H9 (cell line): ENCODE measurements at regions not wholly inside any gene's neighbourhood (a gene's known extent, or its start where the extent isn't known, plus 50 kb on each side); places are given as distances from the start of the nearest gene placed in this dataset.

ENCODE experiments used
- DNase-seq: peaks from one replicate; pipeline ENCODE4 v3.0.0-alpha.2; 2017
- H2AFZ ChIP-seq: one replicate; pipeline ENCODE4 v1.6.1; 2013; ENCODE audit warnings: mild to moderate bottlenecking, low read length, control low read depth, moderate library complexity
- H2AK5ac ChIP-seq: 2 replicates; pipeline ENCODE4 v1.6.1; 2013; ENCODE audit warnings: low read length, control low read depth, mixed read lengths; ENCODE audit not compliant: insufficient read length
- H2BK120ac ChIP-seq: one replicate; pipeline ENCODE4 v1.6.1; 2013; ENCODE audit warnings: low read depth, mild to moderate bottlenecking, low read length, control low read depth, inconsistent platforms; ENCODE audit not compliant: poor library complexity, severe bottlenecking
- H2BK12ac ChIP-seq: 2 replicates; pipeline ENCODE4 v1.6.1; 2013; ENCODE audit warnings: low read length, control low read depth, mixed read lengths, low read depth; ENCODE audit not compliant: insufficient read length
- H2BK15ac ChIP-seq: 2 replicates; pipeline ENCODE4 v1.6.1; 2013; ENCODE audit warnings: low read depth, low read length, control low read depth
- H2BK20ac ChIP-seq: one replicate; pipeline ENCODE4 v1.6.1; 2013; ENCODE audit warnings: low read depth, mild to moderate bottlenecking, low read length, control low read depth, inconsistent platforms; ENCODE audit not compliant: poor library complexity, severe bottlenecking
- H2BK5ac ChIP-seq: 2 replicates; pipeline ENCODE4 v1.6.1; 2013; ENCODE audit warnings: low read length, control low read depth, mixed read lengths; ENCODE audit not compliant: insufficient read length
- H3K14ac ChIP-seq: 2 replicates; pipeline ENCODE4 v1.6.1; 2013; ENCODE audit warnings: low read length, control low read depth; ENCODE audit not compliant: insufficient read depth
- H3K18ac ChIP-seq: 2 replicates; pipeline ENCODE4 v1.6.1; 2013; ENCODE audit warnings: low read depth, mild to moderate bottlenecking, mixed read lengths, low read length, control low read depth; ENCODE audit not compliant: insufficient read length
- H3K23ac ChIP-seq: 2 replicates; pipeline ENCODE4 v1.6.1; 2013; ENCODE audit warnings: low read length, control low read depth, mixed read lengths, low read depth; ENCODE audit not compliant: insufficient read length
- H3K23me2 ChIP-seq: 2 replicates; pipeline ENCODE4 v1.6.1; 2013; ENCODE audit warnings: low read depth, mild to moderate bottlenecking, mixed read lengths, low read length, control low read depth; ENCODE audit not compliant: insufficient read length, poor library complexity, severe bottlenecking
- H3K27ac ChIP-seq: 2 replicates; pipeline ENCODE4 v1.5.1; 2013; ENCODE audit warnings: low read length, control low read depth, mixed read lengths, low read depth; ENCODE audit not compliant: insufficient read length
- H3K27me3 ChIP-seq: 2 replicates; pipeline ENCODE4 v1.6.1; 2013; ENCODE audit warnings: low read length, control low read depth, inconsistent platforms; ENCODE audit not compliant: insufficient read depth
- H3K4ac ChIP-seq: 2 replicates; pipeline ENCODE4 v1.6.1; 2013; ENCODE audit warnings: low read depth, mild to moderate bottlenecking, control low read depth, inconsistent platforms, low read length, moderate library complexity
- H3K4me1 ChIP-seq: 2 replicates; pipeline ENCODE4 v1.6.1; 2013; ENCODE audit warnings: low read length, control low read depth, inconsistent platforms; ENCODE audit not compliant: insufficient read depth
- H3K4me2 ChIP-seq: 2 replicates; pipeline ENCODE4 v1.6.1; 2013; ENCODE audit warnings: low read length, control low read depth, mixed read lengths; ENCODE audit not compliant: insufficient read length, insufficient read depth
- H3K56ac ChIP-seq: 2 replicates; pipeline ENCODE4 v1.6.1; 2013; ENCODE audit warnings: low read depth, mild to moderate bottlenecking, mixed read lengths, low read length, control low read depth; ENCODE audit not compliant: insufficient read length
- H3K79me1 ChIP-seq: 2 replicates; pipeline ENCODE4 v1.6.1; 2013; ENCODE audit warnings: low read depth, mild to moderate bottlenecking, moderate library complexity, low read length, control low read depth, inconsistent platforms; ENCODE audit not compliant: insufficient read depth, poor library complexity, severe bottlenecking
- H3K79me2 ChIP-seq: 2 replicates; pipeline ENCODE4 v1.6.1; 2013; ENCODE audit warnings: low read length, control low read depth, inconsistent platforms; ENCODE audit not compliant: insufficient read depth
- H3K9ac ChIP-seq: 2 replicates; pipeline ENCODE4 v1.6.1; 2013; ENCODE audit warnings: low read length, control low read depth, mixed read lengths; ENCODE audit not compliant: insufficient read length; ENCODE audit errors: extremely low read depth
- H3K9me3 ChIP-seq: one replicate; pipeline ENCODE4 v1.6.1; 2013; ENCODE audit warnings: low read depth, low read length, inconsistent platforms; ENCODE audit not compliant: control insufficient read depth
- H3T11ph ChIP-seq: one replicate; pipeline ENCODE4 v1.6.1; 2013; ENCODE audit warnings: mild to moderate bottlenecking, low read length, control low read depth, inconsistent platforms
- H4K20me1 ChIP-seq: one replicate; pipeline ENCODE4 v1.6.1; 2013; ENCODE audit not compliant: control insufficient read depth, insufficient read length, insufficient read depth
- H4K5ac ChIP-seq: 2 replicates; pipeline ENCODE4 v1.6.1; 2013; ENCODE audit warnings: low read depth, mild to moderate bottlenecking, mixed read lengths, low read length, control low read depth; ENCODE audit not compliant: insufficient read length
- H4K8ac ChIP-seq: replicated peaks from 2 replicates; pipeline ENCODE4 v1.6.1; 2013; ENCODE audit warnings: low read length, control low read depth, mixed read lengths, low read depth; ENCODE audit not compliant: insufficient read length
- H4K91ac ChIP-seq: 2 replicates; pipeline ENCODE4 v1.6.1; 2013; ENCODE audit warnings: low read depth, mild to moderate bottlenecking, moderate library complexity, mixed read lengths, low read length, control low read depth; ENCODE audit not compliant: insufficient read length
- H3K27ac Mint-ChIP-seq, 3 experiments: 2 replicates in 2 of 3; 3 replicates in 1 of 3; pipeline ENCODE4 v1.8.0; 2020 to 2021; ENCODE audit warnings: mixed read lengths in 3 of 3, mild to moderate bottlenecking in 1 of 3, moderate library complexity in 1 of 3
- H3K27me3 Mint-ChIP-seq: 2 replicates; pipeline ENCODE4 v1.8.0; 2021; ENCODE audit warnings: low read depth, mild to moderate bottlenecking, moderate library complexity, mixed read lengths
- H3K36me3 Mint-ChIP-seq, 3 experiments: 2 replicates in 2 of 3; 3 replicates in 1 of 3; pipeline ENCODE4 v1.8.0; 2020 to 2021; ENCODE audit warnings: low read depth in 3 of 3, mixed read lengths in 3 of 3; ENCODE audit not compliant: insufficient read depth in 1 of 3
- H3K4me1 Mint-ChIP-seq, 2 experiments: 2 replicates each; pipeline ENCODE4 v1.8.0; 2020; ENCODE audit warnings: mixed read lengths in 2 of 2
- H3K4me3 Mint-ChIP-seq, 2 experiments: 2 replicates in 1 of 2; 3 replicates in 1 of 2; pipeline ENCODE4 v1.8.0; 2020 to 2021; ENCODE audit warnings: mild to moderate bottlenecking in 2 of 2, mixed read lengths in 2 of 2, moderate library complexity in 1 of 2
- H3K9me3 Mint-ChIP-seq, 2 experiments: 2 replicates in 1 of 2; 3 replicates in 1 of 2; pipeline ENCODE4 v1.8.0; 2020; ENCODE audit warnings: mild to moderate bottlenecking in 2 of 2, mixed read lengths in 2 of 2, moderate library complexity in 1 of 2
- WGBS: extraction: QIAGEN DNeasy Blood & Tissue Kit; methylation state at CpG from one replicate; pipeline ENCODE4 v1.1.7; 2013; ENCODE audit warnings: missing lambda C conversion rate, low lambda C conversion rate, mixed read lengths; ENCODE audit not compliant: insufficient read length; ENCODE audit errors: extremely low coverage; 5-methylcytosine and 5-hydroxymethylcytosine counted together
- TF ChIP-seq, protein P1 (sequence below): fragments of 200-600 bp; sonication (generic); conservative IDR thresholded peaks from 3 replicates; pipeline ENCODE4 v1.8.0; 2021; ENCODE audit warnings: antibody characterized with exemption, mild to moderate bottlenecking

DNA sequence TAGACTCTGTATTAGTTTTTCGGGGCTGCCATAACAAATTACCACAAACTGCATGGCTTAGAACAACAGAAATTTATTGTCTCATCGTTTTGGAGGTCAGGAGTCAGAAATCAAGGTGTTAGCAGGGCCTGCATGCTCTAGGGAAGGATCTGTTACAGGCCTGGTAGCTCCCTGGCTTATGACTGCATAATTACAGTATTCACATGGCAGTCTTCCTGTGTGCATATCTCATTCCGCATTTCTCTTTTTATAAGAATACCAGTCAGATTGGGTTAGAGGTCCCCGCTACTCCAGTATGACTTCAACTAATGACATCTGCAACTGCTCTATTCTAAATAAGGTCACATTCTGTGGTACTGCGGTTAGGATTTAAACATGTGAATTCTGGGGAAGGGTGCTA is 59.3 kb upstream of the SLC2A12 start:
- no peaks in the 10 kb centered on the region for H3K4me1 Mint-ChIP-seq
- H2AFZ ChIP-seq = no peak overlapping the region
- H3K4me2 ChIP-seq = no peak overlapping the region
- H3K4ac ChIP-seq = no peak overlapping the region
- no peak overlapping the region for H3T11ph ChIP-seq
- no peaks in the 10 kb centered on the region for H3K36me3 Mint-ChIP-seq
- H3K23me2 ChIP-seq = no peaks in the 10 kb centered on the region
- H4K91ac ChIP-seq = no peak overlapping the region
- no peak overlapping the region for H3K4me3 Mint-ChIP-seq
- no peaks in the 10 kb centered on the region for H3K9me3 ChIP-seq
- H2BK15ac ChIP-seq = no peak overlapping the region
- no peaks in the 10 kb centered on the region for H4K20me1 ChIP-seq
- H2BK12ac ChIP-seq = no peak overlapping the region
- no peak overlapping the region for H3K27ac ChIP-seq
- no peaks in the 10 kb centered on the region for H3K9me3 Mint-ChIP-seq
- TF ChIP-seq, protein P1, sequence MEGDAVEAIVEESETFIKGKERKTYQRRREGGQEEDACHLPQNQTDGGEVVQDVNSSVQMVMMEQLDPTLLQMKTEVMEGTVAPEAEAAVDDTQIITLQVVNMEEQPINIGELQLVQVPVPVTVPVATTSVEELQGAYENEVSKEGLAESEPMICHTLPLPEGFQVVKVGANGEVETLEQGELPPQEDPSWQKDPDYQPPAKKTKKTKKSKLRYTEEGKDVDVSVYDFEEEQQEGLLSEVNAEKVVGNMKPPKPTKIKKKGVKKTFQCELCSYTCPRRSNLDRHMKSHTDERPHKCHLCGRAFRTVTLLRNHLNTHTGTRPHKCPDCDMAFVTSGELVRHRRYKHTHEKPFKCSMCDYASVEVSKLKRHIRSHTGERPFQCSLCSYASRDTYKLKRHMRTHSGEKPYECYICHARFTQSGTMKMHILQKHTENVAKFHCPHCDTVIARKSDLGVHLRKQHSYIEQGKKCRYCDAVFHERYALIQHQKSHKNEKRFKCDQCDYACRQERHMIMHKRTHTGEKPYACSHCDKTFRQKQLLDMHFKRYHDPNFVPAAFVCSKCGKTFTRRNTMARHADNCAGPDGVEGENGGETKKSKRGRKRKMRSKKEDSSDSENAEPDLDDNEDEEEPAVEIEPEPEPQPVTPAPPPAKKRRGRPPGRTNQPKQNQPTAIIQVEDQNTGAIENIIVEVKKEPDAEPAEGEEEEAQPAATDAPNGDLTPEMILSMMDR = no peak
- no peak overlapping the region for H4K8ac ChIP-seq
- no peak overlapping the region for H2BK120ac ChIP-seq
- H3K56ac ChIP-seq = no peak overlapping the region
- no peak overlapping the region for H2AK5ac ChIP-seq
- no CpG with 5 or more reads among the region's 5 CpGs for WGBS
- no peak for DNase-seq
- no peak overlapping the region for H4K5ac ChIP-seq
- no peak overlapping the region for H3K14ac ChIP-seq
- H3K18ac ChIP-seq = no peak overlapping the region
- no peaks in the 10 kb centered on the region for H3K79me1 ChIP-seq
- H3K79me2 ChIP-seq = no peaks in the 10 kb centered on the region
- H3K9ac ChIP-seq = no peak overlapping the region
- H3K27me3 ChIP-seq = no peaks in the 10 kb centered on the region
- H3K4me1 ChIP-seq = no peaks in the 10 kb centered on the region
- no peak overlapping the region for H3K27ac Mint-ChIP-seq
- H3K23ac ChIP-seq = no peak overlapping the region
- no peak overlapping the region for H2BK20ac ChIP-seq
- H2BK5ac ChIP-seq = no peak overlapping the region
- peaks cover 3% of the 10 kb centered on the region; the same call in 1 of the 2 replicates for H3K27me3 Mint-ChIP-seq
